GM19239 (cell line): ENCODE measurements at regions not wholly inside any gene's neighbourhood (a gene's known extent, or its start where the extent isn't known, plus 50 kb on each side); places are given as distances from the start of the nearest gene placed in this dataset.
"Not testable (repeated sequence)": the region's sequence is repeated elsewhere in the genome, so short reads cannot be mapped to it uniquely, and the experiment has no call there.

Experiments used
- DNase-seq: peaks from one replicate; pipeline ENCODE4 v3.0.0; 2011; ENCODE audit warnings: low spot score; ENCODE audit not compliant: insufficient read length
- FAIRE-seq: peaks from 2 replicates; lab custom pipeline; 2011; peaks lifted over from hg19 to GRCh38; lab: Jason Lieb, UNC

GRCh38 chr4:165548702-165549101 lies 169.9 kb downstream of the CPE start:
- no peak for FAIRE-seq

GRCh38 chr4:165553221-165553810 lies 174.5 kb downstream of the CPE start:
- no peak for FAIRE-seq
- DNase-seq, result no peak

More at GRCh38 chr4:165548702-165549101, 169.9 kb downstream of the CPE start:
- no peak for DNase-seq

- FAIRE-seq, result no peak
- no peak for DNase-seq
These were observed 176.5 kb downstream of the CPE start for GRCh38 chr4:165555302-165555701.

DNA sequence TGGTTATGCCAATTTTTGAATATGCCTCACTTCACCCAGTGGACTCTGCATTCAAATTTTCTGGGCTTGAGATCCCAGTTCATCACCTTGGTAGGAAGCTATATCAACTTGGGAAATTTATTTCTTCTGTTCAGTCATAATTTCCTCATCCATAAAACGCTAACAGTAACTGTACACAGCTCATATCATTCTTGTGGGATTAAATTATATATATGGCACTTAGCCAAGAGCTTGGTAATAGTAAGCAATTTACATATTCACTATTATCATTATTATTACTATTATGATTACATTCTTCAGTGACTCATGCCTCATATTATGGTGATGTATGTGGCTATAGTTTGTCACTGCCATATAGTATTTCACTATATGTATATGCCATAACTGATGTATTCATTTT lies 177.6 kb downstream of the CPE start:
- FAIRE-seq (no peak), DNase-seq (no peak)

DNA sequence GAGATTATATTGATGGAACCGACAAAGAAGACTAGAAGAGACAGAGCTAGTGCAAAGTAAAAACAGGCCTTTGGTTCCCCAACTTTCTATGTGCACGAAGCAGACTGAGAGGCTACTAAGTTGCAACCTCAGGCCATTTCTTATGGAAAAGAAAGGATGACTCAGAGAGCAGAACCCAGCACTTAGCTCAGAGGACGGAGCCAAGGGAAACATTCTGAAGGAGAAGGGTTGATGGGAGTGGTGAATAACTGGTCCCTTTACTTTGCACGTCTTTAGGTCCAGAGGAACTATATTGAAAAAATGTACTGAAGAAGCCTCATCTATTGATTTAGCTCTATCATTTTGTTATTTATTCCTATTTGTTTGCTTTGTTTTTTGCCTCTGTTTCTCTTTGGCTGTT lies 182.1 kb downstream of the CPE start:
- no peak for FAIRE-seq
- no peak for DNase-seq

DNA sequence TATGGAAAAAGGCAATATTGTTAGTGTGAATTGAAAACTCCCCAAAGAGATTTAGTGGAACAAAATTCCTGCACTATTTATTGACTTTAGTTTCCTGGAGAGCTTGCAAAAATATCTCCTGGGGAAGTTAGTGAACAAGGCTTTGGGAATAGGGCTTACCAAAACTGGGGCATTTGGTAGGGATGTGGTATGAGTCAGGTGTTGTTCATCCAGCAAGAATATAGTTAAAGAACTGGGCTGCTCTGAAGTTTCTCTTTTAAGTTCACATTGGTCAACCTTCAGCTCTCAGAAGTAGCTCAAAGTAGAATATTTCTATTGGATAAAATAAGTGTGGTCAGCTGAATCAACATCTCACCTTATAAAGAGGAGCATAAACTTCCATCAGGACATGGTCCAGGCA lies 185.0 kb downstream of the CPE start:
- FAIRE-seq (no peak), DNase-seq (no peak)

DNA sequence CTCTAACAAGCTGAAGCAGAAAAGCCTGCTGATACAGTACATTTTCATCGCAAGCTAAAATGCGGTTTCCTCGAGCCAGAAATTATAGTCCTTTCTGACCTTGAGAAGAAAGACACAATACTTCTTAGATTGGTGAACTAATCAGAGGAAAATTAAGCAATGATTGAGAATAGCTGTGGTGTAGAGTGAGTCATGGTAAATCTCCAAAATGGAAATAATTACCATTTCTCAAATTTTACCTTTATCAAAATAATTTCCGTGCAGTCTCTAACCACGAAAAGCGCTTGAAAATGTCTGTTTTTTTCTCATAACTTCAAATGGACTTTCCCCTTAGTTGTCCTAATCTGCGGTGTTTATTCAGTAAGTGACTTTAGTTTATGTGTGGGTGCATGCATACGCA lies 190.2 kb downstream of the CPE start:
- DNase-seq, result no peak
- no peak for FAIRE-seq

DNA sequence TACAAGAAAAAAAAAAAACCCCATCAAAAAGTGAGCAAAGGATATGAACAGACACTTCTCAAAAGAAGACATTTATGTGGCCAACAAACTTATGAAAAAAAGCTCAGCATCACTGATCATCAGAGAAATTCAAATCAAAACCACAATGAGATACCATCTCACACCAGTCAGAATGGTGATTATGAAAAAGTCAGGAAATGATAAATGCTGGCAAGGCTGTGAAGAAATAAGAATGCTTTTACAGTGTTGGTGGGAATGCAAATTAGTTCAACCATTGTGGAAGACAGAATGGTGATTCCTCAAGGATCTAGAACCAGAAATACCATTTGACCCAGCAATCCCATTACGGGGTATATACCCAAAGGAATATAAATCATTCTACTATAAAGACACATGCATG lies 192.7 kb downstream of the CPE start:
- not testable (repeated sequence) for FAIRE-seq

GRCh38 chr4:165580351-165580905 lies 201.6 kb downstream of the CPE start:
- FAIRE-seq (no peak), DNase-seq (no peak)

More for the DNA sequence above, 192.7 kb downstream of the CPE start:
- not testable (repeated sequence) for DNase-seq

- DNase-seq (no peak), FAIRE-seq (no peak)
These were observed 204.5 kb downstream of the CPE start for GRCh38 chr4:165583341-165583740.

- FAIRE-seq, result no peak
- no peak for DNase-seq
These were observed 206.1 kb downstream of the CPE start for GRCh38 chr4:165584916-165585315.

DNA sequence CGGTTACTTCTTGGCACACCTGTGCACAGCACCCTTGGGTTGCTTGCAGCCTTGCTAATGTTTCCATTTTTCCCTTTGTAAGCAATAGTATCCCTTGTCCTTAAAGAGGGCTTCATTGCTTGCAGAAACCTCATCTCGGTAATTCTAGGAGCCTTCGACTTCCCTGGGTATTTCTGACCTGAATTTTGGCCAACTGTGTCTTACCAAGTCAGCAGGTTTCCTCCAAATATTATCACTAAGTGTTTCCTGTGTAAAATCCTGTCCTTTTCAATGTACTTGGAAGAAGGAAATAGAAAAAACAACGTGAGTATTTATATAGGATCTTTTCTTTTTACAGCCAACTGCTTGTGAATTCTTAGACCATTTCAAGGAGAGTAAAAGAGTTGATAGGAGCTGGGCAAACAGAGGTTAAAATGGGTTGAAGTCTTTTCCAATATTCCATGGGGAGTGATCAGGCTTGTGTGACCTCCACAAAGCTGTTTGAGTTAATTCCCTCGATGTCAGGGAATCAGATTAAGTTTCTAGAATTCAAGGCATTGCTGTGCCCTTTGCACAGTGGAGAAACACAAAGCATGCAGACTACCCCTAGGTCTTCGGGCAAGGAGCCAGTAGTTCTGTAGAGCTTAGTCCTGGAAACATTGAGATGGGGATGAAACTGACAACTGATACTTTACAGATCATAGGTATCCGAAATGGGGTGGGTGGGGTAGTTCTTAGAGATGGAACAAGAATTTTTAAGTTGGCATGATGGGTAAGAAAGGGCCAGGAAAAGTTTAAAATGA lies 209.9 kb downstream of the CPE start:
- no peak for DNase-seq
- no peak for FAIRE-seq

DNA sequence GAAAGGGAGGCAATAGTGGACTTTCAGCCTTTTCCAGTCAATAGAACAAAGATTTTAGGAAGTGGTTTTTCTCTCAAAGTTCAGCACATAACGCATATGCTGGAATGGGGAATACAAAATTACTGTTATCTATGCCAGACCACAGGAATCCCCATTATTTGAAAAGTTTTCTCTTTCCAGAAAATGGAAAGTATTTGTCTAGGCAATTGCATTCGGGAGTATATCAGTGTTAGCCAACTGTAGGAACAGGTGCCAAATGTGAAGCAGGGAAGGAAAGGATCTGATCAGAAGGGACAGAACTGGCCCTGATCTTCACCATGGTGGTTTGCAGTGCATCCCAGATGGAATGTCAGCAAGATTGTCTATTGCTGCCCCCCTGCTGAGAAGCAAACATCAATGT lies 213.6 kb downstream of the CPE start:
- DNase-seq (no peak), FAIRE-seq (no peak)

GRCh38 chr4:165597581-165598480 lies 219.0 kb downstream of the CPE start:
- DNase-seq, result no peak

DNA sequence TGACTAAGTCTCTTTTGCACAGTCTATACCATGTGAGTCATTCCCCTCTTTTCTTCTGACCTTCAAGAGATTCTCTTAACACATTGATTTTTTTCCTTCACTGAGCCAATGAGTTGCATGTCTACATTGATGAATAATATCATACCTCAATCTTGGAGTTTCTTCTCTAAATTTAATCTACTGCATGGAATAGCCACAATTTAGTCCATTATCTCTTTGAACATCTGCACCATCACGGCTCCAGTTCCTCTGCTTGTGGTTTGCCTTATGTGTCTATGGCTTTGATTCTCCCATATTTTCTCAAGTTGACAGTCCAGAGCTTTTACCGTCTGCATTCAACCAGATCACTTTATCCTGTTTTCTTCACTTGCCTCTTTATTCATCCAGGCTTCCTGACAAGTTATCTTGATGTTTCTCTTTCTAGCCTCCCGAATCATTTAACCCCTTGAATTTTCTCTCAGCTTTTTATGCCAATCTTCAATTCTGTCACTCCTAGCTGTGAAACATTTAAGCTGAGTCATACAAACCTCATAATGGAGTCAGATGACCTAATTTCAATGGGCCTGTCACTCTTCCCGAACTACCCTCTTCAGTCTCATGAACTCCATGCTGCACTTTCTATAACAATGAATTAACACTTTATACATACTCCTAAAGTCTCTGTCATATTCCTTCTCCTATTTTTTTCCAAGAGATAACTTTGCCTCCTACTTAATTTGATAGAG lies 222.3 kb downstream of the CPE start:
- DNase-seq, result no peak
- FAIRE-seq, result no peak

More at GRCh38 chr4:165597581-165598480, 219.0 kb downstream of the CPE start:
- no peak for FAIRE-seq

DNA sequence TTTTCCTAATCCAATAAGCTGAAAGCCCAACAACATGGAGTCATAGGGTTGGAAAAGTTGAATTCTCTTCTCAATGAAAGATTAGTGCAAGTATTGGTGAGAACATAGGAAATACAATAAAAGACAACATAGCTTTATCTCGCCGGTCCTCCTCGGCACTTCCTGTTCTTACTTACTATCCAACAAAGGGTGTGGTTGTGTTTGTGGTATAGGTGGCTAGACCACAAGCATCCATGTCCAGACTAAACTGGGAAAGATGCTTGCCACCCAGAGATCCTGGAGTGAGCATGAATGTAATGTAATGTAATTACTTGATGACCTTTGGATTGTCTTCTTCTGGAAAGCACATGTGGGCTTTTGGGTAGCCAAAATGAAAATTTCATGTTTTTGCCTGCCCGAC lies 223.8 kb downstream of the CPE start:
- DNase-seq (no peak), FAIRE-seq (no peak)

DNA sequence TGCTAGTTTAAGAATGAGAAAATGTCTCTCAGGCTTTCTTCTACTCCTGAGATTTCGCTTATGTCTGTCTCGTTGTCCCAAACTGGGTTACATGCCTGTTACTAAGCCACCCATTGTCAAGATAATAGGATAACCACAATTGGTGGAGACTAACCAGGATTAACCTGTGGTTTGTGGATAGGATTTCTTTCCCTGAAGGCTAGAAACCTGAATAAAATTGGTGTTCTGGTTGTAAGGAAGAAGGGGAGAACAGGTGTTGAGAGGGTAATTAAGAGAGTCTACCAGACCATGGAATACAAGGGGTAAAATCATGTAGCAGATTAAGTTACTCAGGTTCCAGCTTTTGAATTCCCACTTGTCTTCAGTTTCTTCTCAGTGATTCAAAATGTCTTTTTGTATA lies 225.4 kb downstream of the CPE start:
- FAIRE-seq (no peak), DNase-seq (no peak)

DNA sequence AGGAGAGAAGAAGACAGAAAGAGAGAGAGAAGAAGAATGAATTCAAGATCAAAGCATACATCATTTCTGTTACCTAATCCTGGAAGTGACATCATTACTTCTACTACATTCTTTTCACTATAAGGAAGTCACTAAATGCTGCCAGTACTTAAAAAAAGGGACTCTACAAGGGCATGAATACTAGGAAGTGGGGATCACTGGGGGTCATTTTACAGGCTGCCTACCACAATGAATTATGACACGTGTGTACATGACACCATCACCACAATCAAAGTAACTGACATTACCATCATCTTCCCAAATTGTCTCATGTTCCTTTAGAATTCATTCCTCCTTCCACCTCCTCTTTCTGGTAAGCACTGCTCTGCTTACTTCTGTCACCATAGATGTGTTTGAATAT lies 227.0 kb downstream of the CPE start:
- DNase-seq, result no peak
- no peak for FAIRE-seq

- DNase-seq (no peak), FAIRE-seq (no peak)
These were observed 227.8 kb downstream of the CPE start for GRCh38 chr4:165606465-165607205.
